Keratinocyte (primary cell): ENCODE measurements at regions not wholly inside any gene's neighbourhood (a gene's known extent, or its start where the extent isn't known, plus 50 kb on each side); places are given as distances from the start of the nearest gene placed in this dataset.

Experiments
- DNase-seq: peaks from one replicate; pipeline ENCODE4 v3.0.0-alpha.2; 2011; ENCODE audit warnings: low read depth, missing footprints, low spot score
- FAIRE-seq: peaks from 2 replicates; lab custom pipeline; 2011; peaks lifted over from hg19 to GRCh38; lab: Jason Lieb, UNC
- H2AFZ ChIP-seq: 2 replicates; pipeline ENCODE4 v1.6.0; 2012; ENCODE audit warnings: low read length, control low read depth, inconsistent platforms; ENCODE audit not compliant: control insufficient read depth
- H3K27ac ChIP-seq: 2 replicates; pipeline ENCODE4 v1.5.1; 2011; ENCODE audit warnings: low read length; ENCODE audit not compliant: control insufficient read depth, insufficient read depth
- H3K27me3 ChIP-seq: 3 replicates; pipeline ENCODE4 v1.6.0; 2011; ENCODE audit warnings: low read length; ENCODE audit not compliant: control insufficient read depth, insufficient read depth; ENCODE audit errors: extremely low read depth
- H3K36me3 ChIP-seq, 2 experiments: 2 replicates in 1 of 2; 3 replicates in 1 of 2; pipeline ENCODE4 v1.5.1; 2011; ENCODE audit warnings: low read length in 2 of 2, mild to moderate bottlenecking in 1 of 2; ENCODE audit not compliant: control insufficient read depth in 2 of 2, insufficient read depth in 2 of 2; ENCODE audit errors: extremely low read depth in 1 of 2
- H3K4me1 ChIP-seq: 3 replicates; pipeline ENCODE4 v1.5.1; 2011; ENCODE audit warnings: low read length; ENCODE audit not compliant: control insufficient read depth, insufficient read depth; ENCODE audit errors: extremely low read depth
- H3K4me2 ChIP-seq: 3 replicates; pipeline ENCODE4 v1.6.0; 2011; ENCODE audit warnings: low read depth, low read length; ENCODE audit not compliant: control insufficient read depth, insufficient read depth; ENCODE audit errors: extremely low read depth
- H3K4me3 ChIP-seq, 3 experiments: fragments of 200-600 bp in 1 of 3; sonication (generic) in 1 of 3; 2 replicates in 2 of 3; 3 replicates in 1 of 3; pipeline ENCODE4 v1.5.1; 2011 to 2016; ENCODE audit warnings: low read length in 3 of 3, mild to moderate bottlenecking in 3 of 3, control low read depth in 2 of 3, inconsistent platforms in 1 of 3, low read depth in 1 of 3, mixed read lengths in 1 of 3, mixed run types in 1 of 3, moderate library complexity in 1 of 3; ENCODE audit not compliant: control insufficient read depth in 2 of 3, insufficient read depth in 2 of 3; ENCODE audit errors: extremely low read depth in 1 of 3
- H3K79me2 ChIP-seq: 2 replicates; pipeline ENCODE4 v1.6.0; 2012; ENCODE audit warnings: low read length; ENCODE audit not compliant: control insufficient read depth, insufficient read depth
- H3K9ac ChIP-seq: 3 replicates; pipeline ENCODE4 v1.6.0; 2011; ENCODE audit warnings: low read length; ENCODE audit not compliant: control insufficient read depth, insufficient read depth; ENCODE audit errors: extremely low read depth
- H3K9me1 ChIP-seq: 3 replicates; pipeline ENCODE4 v1.6.0; 2011; ENCODE audit warnings: low read length; ENCODE audit not compliant: control insufficient read depth, insufficient read depth; ENCODE audit errors: extremely low read depth
- H3K9me3 ChIP-seq: 2 replicates; pipeline ENCODE4 v1.5.1; 2012; ENCODE audit warnings: low read depth, low read length; ENCODE audit not compliant: control insufficient read depth
- H4K20me1 ChIP-seq: 3 replicates; pipeline ENCODE4 v1.6.0; 2011; ENCODE audit warnings: low read length; ENCODE audit not compliant: control insufficient read depth, insufficient read depth; ENCODE audit errors: extremely low read depth
- CTCF ChIP-seq, 3 experiments: IDR thresholded peaks in 1 of 3; conservative IDR thresholded peaks in 1 of 3; optimal IDR thresholded peaks in 1 of 3; 2 replicates in 2 of 3; 3 replicates in 1 of 3; pipeline versions ENCODE3 to v1.5.1; 2011; ENCODE audit warnings: low read length in 3 of 3, mild to moderate bottlenecking in 3 of 3, moderate library complexity in 2 of 3, control low read depth in 1 of 3, inconsistent platforms in 1 of 3; ENCODE audit not compliant: insufficient read depth in 2 of 3; ENCODE audit errors: extremely low read depth in 1 of 3
- EZH2 ChIP-seq: IDR thresholded peaks from one replicate; pipeline ENCODE4 v1.6.1; 2012; ENCODE audit warnings: inconsistent platforms, mild to moderate bottlenecking, low read length, moderate library complexity
- dilution Hi-C: fragments of 300-500 bp; cut with MboI; formaldehyde crosslinking; loops from one replicate; pipeline ENCODE4 v1.7.0; 2020; ENCODE audit warnings: low sequenced_read_pairs; ENCODE audit not compliant: extremely low pct_ligation_motif_present

GRCh38 chr13:97521726-97522125, 87.8 kb downstream of the RAP2A start:
- H3K79me2 ChIP-seq, result no peaks in the 10 kb centered on the region
- no peaks in the 10 kb centered on the region for H4K20me1 ChIP-seq
- no peak for DNase-seq
- H3K36me3 ChIP-seq, result no peaks in the 10 kb centered on the region
- no peaks in the 10 kb centered on the region for H3K4me1 ChIP-seq
- H3K27ac ChIP-seq, result no peak overlapping the region
- H3K9me3 ChIP-seq, result no peaks in the 10 kb centered on the region
- no peak for FAIRE-seq
- H2AFZ ChIP-seq, result no peak overlapping the region
- H3K4me2 ChIP-seq, result no peak overlapping the region
- no peak overlapping the region for H3K4me3 ChIP-seq
- dilution Hi-C loops, result no loop called here
- no peaks in the 10 kb centered on the region for H3K9me1 ChIP-seq
- TF ChIP-seq EZH2 (no peak), CTCF (optimal IDR thresholded peaks at IDR 0.05 in 1 of 3, IDR thresholded peaks at IDR 0.05 in 1 of 3, conservative IDR thresholded peaks at IDR 0.05 in 1 of 3; ENCODE audit: extremely low read depth in 1 of 3, insufficient read depth in 2 of 3, low read length in 3 of 3) (no peak)
- H3K27me3 ChIP-seq, result no peaks in the 10 kb centered on the region
- H3K9ac ChIP-seq, result no peak overlapping the region

- no peak overlapping the region for H3K27ac ChIP-seq
- no peak overlapping the region for H3K9ac ChIP-seq
- no peaks in the 10 kb centered on the region for H4K20me1 ChIP-seq
- FAIRE-seq, result no peak
- no peak overlapping the region for H3K4me2 ChIP-seq
- no peak overlapping the region for H3K4me3 ChIP-seq
- no peak for DNase-seq
- no peak overlapping the region for H2AFZ ChIP-seq
- dilution Hi-C loops, result no loop called here
- H3K9me3 ChIP-seq, result no peaks in the 10 kb centered on the region
- no peaks in the 10 kb centered on the region for H3K36me3 ChIP-seq
- no peaks in the 10 kb centered on the region for H3K27me3 ChIP-seq
- no peak for TF ChIP-seq CTCF (optimal IDR thresholded peaks at IDR 0.05 in 1 of 3, IDR thresholded peaks at IDR 0.05 in 1 of 3, conservative IDR thresholded peaks at IDR 0.05 in 1 of 3; ENCODE audit: extremely low read depth in 1 of 3, insufficient read depth in 2 of 3, low read length in 3 of 3)
- TF ChIP-seq EZH2, result no peak
- H3K9me1 ChIP-seq, result no peaks in the 10 kb centered on the region
- no peaks in the 10 kb centered on the region for H3K4me1 ChIP-seq
- H3K79me2 ChIP-seq, result no peaks in the 10 kb centered on the region
Observed at GRCh38 chr13:97522243-97522642, 88.3 kb downstream of the RAP2A start.
